GM10266 (cell line): ENCODE measurements at regions not wholly inside any gene's neighbourhood (a gene's known extent, or its start where the extent isn't known, plus 50 kb on each side); places are given as distances from the start of the nearest gene placed in this dataset.
"Not testable (repeated sequence)": the region's sequence is repeated elsewhere in the genome, so short reads cannot be mapped to it uniquely, and the experiment has no call there.

Experiments
- DNase-seq: peaks from one replicate; pipeline ENCODE4 v3.0.0; 2012; ENCODE audit errors: extremely low spot score

- DNase-seq = not testable (repeated sequence)
Observed at GRCh38 chr2:89537862-89538261, 846.4 kb downstream of the RPIA start.

GRCh38 chr2:89544110-89544509, 852.6 kb downstream of the RPIA start:
- not testable (repeated sequence) for DNase-seq

DNA sequence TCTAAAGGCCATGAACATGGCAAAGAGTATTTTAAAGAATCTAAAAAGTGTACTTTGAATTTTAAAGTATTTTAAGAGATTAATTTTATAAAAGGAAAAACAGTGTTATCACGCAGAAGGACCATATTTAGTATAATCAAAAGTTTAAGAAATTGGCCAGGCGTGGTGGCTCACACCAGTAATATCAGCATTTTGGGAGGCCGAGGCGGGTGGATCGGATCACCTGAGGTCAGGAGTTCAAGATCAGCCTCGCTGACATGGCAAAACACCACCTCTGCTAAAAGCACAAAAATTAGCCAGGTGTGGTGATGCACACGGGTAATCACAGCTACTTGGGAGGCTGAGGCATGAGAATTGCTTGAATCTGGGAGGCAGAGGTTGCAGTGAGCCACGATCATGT, 887.7 kb downstream of the RPIA start:
- DNase-seq = not testable (repeated sequence)

DNA sequence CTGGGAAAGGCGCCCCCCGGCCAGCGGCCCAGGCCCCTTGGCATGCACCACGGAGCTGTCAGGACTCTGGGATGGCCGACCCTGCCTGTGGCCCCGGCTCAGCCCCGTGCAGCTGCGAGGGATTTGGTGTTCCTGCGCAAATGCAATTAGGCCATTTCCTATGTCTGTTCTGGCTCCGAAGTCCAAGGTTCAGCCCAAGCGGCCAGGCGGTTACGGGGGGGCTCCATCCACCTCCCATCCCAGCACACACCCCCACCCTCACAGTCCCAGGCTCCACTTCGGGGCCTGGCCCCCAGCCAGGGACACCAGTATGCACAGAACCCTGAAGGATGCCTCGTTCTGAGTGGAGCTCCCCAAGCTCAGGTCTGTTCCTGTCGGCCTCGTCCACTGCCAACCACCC, 891.3 kb downstream of the RPIA start:
- not testable (repeated sequence) for DNase-seq

GRCh38 chr2:89584046-89584445, 892.6 kb downstream of the RPIA start:
- DNase-seq = not testable (repeated sequence)

GRCh38 chr2:89584868-89585557, 893.5 kb downstream of the RPIA start:
- DNase-seq = not testable (repeated sequence)

- not testable (repeated sequence) for DNase-seq
Observed at GRCh38 chr2:89585558-89585920, 894.1 kb downstream of the RPIA start.

GRCh38 chr2:89599843-89600242, 908.4 kb downstream of the RPIA start:
- not testable (repeated sequence) for DNase-seq

DNA sequence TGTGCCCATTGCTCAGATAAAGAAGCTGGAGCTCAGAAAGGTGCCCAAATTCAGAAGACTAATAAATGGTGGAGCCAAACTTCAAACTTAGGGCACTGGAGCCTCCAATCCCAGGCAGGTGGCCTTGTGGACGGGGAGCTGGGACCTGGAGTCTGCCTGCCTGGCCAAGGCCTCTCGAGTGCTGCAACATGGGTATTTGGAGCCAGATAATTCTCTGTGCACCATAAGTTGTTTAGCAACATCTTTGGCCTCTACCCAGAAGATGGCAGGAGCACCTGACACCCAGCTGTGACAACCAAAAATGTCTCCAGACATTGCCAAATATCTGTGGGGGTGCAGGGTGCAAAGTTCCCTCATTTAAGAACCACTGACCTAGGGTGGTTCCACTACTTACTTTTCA, 915.0 kb downstream of the RPIA start:
- not testable (repeated sequence) for DNase-seq

DNA sequence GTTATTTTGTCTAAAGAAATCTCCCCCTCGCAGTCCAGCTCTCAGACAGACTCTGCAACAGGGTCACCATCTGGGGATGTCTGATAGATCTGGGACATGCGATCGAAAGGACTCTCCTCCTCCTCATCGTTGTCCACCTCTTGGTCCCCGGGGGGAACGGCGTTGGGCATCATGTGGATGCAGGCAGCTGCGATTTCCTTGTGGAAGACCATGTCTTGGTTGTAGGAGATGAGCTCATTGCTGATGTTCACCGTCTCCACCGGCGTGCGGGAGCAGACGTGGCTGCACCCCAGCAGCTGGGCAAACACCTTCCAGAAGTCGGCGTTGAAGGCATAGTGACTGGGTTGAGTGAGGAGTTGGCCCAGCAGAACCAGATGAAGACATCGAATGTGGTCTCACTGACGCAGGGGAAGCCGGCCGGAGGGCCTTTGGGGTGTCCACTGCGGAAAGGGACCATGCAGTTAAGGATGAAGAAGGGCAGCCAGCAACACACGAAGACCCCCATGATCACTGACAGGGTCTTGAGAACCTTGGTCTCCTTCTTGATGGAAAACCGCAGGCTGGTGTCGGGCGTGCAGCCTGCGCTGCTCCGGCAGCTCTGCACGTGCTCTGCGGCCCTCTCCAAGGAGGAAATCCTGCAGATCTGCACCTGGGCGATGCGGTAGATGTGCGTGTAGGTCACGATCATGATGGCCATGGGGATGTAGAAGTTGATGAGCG, 918.9 kb downstream of the RPIA start:
- peak; percentile 2 for DNase-seq

- DNase-seq = not testable (repeated sequence)
Observed at GRCh38 chr2:89610927-89611515, 919.5 kb downstream of the RPIA start.

GRCh38 chr2:89611710-89612109, 920.2 kb downstream of the RPIA start:
- not testable (repeated sequence) for DNase-seq

- DNase-seq = not testable (repeated sequence)
Observed at GRCh38 chr2:89649268-89649667, 957.8 kb downstream of the RPIA start.

- not testable (repeated sequence) for DNase-seq
Observed at GRCh38 chr2:89679254-89679653, 987.8 kb downstream of the RPIA start.
